Central memory CD4-positive, alpha-beta T cell (primary cell): ENCODE measurements at regions not wholly inside any gene's neighbourhood (a gene's known extent, or its start where the extent isn't known, plus 50 kb on each side); places are given as distances from the start of the nearest gene placed in this dataset.

ENCODE experiments used
- DNase-seq: peaks from one replicate; pipeline ENCODE4 v3.0.0; 2022

GRCh38 chr20:63067721-63068560 lies 61.2 kb upstream of the BHLHE23 start:
- no peak for DNase-seq

- DNase-seq, result no peak
Measured at GRCh38 chr20:63067266-63067635, 60.5 kb upstream of the BHLHE23 start.

- no peak for DNase-seq
Measured at GRCh38 chr20:63066506-63067265, 59.9 kb upstream of the BHLHE23 start.

GRCh38 chr20:63065911-63066310 lies 59.1 kb upstream of the BHLHE23 start:
- DNase-seq, result no peak

GRCh38 chr20:63064745-63065711 lies 58.3 kb upstream of the BHLHE23 start:
- no peak for DNase-seq

- DNase-seq, result no peak
Measured at GRCh38 chr20:63064310-63064709, 57.5 kb upstream of the BHLHE23 start.

- DNase-seq, result no peak
Measured at GRCh38 chr20:63062188-63063140, 55.7 kb upstream of the BHLHE23 start.

GRCh38 chr20:63061771-63062100 lies 55.0 kb upstream of the BHLHE23 start:
- no peak for DNase-seq

GRCh38 chr20:63061051-63061770 lies 54.4 kb upstream of the BHLHE23 start:
- DNase-seq, result no peak

- no peak for DNase-seq
Measured at GRCh38 chr20:63060057-63060991, 53.6 kb upstream of the BHLHE23 start.

- no peak for DNase-seq
Measured at GRCh38 chr20:63059684-63060056, 52.9 kb upstream of the BHLHE23 start.

- no peak for DNase-seq
Measured at GRCh38 chr20:63058696-63059335, 52.1 kb upstream of the BHLHE23 start.

GRCh38 chr20:63057171-63058117 lies 50.7 kb upstream of the BHLHE23 start:
- no peak for DNase-seq

GRCh38 chr20:63056236-63057170 lies 49.7 kb upstream of the BHLHE23 start:
- DNase-seq, result peak; percentile 12
